ENCODE measurements at regions not wholly inside any gene's neighbourhood (a gene's known extent, or its start where the extent isn't known, plus 50 kb on each side); places are given as distances from the start of the nearest gene placed in this dataset.

GRCh38 chr2:136402281-136402680, 284.3 kb upstream of the CXCR4 start:
- intact Hi-C loops (cut with micrococcal nuclease), result no loop called here
- no peak for DNase-seq
- H3K27me3 Mint-ChIP-seq (ENCODE audit: low read depth in 2 of 2), result peaks cover 25 to 48% of the 10 kb centered on the region in 2 donors
- peaks cover under 1% of the 10 kb centered on the region for H3K4me1 ChIP-seq (ENCODE audit: control insufficient read depth, insufficient read depth, low read length)
- no peaks in the 10 kb centered on the region for H3K36me3 Mint-ChIP-seq
- H3K4me3 ChIP-seq (ENCODE audit: low read length), result no peak overlapping the region
- H3K27me3 ChIP-seq (ENCODE audit: control insufficient read depth, insufficient read depth, low read length), result no peaks in the 10 kb centered on the region
- H3K4me1 Mint-ChIP-seq, result no peaks in the 10 kb centered on the region
- no peaks in the 10 kb centered on the region for H3K9me3 ChIP-seq (ENCODE audit: control insufficient read depth, insufficient read depth, low read length)
- H3K9me3 Mint-ChIP-seq, result no peaks in the 10 kb centered on the region
- H3K27ac ChIP-seq (ENCODE audit: low read length), result no peak overlapping the region
- ATAC-seq, result no peak
- TF ChIP-seq CTCF (IDR thresholded peaks at IDR 0.05), result no peak
- WGBS (ENCODE audit: insufficient coverage), result 79% methylated on average over 6 of the region's 6 CpGs
- no peak overlapping the region for H3K4me3 Mint-ChIP-seq
- no peaks in the 10 kb centered on the region for H3K36me3 ChIP-seq (ENCODE audit: control insufficient read depth, insufficient read depth, low read length)
- H3K27ac Mint-ChIP-seq, result no peak overlapping the region

GRCh38 chr2:136399667-136400289, 281.8 kb upstream of the CXCR4 start:
- Mint-ChIP-seq H3K9me3 (no peaks in the 10 kb centered on the region), H3K4me1 (no peaks in the 10 kb centered on the region), H3K4me3 (no peak overlapping the region), H3K36me3 (no peaks in the 10 kb centered on the region), H3K27ac (no peak overlapping the region), H3K27me3 (ENCODE audit: low read depth in 2 of 2) (peaks cover 22 to 45% of the 10 kb centered on the region in 2 donors)
- no peak for ATAC-seq
- no peak for TF ChIP-seq CTCF (IDR thresholded peaks at IDR 0.05)
- Histone ChIP-seq H3K27me3 (ENCODE audit: control insufficient read depth, insufficient read depth, low read length) (no peaks in the 10 kb centered on the region), H3K4me1 (ENCODE audit: control insufficient read depth, insufficient read depth, low read length) (no peaks in the 10 kb centered on the region), H3K27ac (ENCODE audit: low read length) (no peak overlapping the region), H3K9me3 (ENCODE audit: control insufficient read depth, insufficient read depth, low read length) (no peaks in the 10 kb centered on the region), H3K36me3 (ENCODE audit: control insufficient read depth, insufficient read depth, low read length) (no peaks in the 10 kb centered on the region), H3K4me3 (ENCODE audit: low read length) (no peak overlapping the region)
- intact Hi-C loops (cut with micrococcal nuclease), result no loop called here
- 92% methylated on average over 5 of the region's 6 CpGs for WGBS (ENCODE audit: insufficient coverage)
- DNase-seq, result no peak

- no peak for TF ChIP-seq CTCF (IDR thresholded peaks at IDR 0.05)
- H3K9me3 ChIP-seq (ENCODE audit: control insufficient read depth, insufficient read depth, low read length), result no peaks in the 10 kb centered on the region
- H3K27me3 Mint-ChIP-seq (ENCODE audit: low read depth in 2 of 2), result peaks cover 8% of the 10 kb centered on the region in 2 donors
Measured at GRCh38 chr2:136395582-136395981, 277.6 kb upstream of the CXCR4 start.

More at GRCh38 chr2:136395582-136395981, 277.6 kb upstream of the CXCR4 start:
- Mint-ChIP-seq H3K4me1 (no peaks in the 10 kb centered on the region), H3K27ac (no peak overlapping the region), H3K9me3 (no peaks in the 10 kb centered on the region), H3K4me3 (no peak overlapping the region), H3K36me3 (no peaks in the 10 kb centered on the region)
- ATAC-seq (no peak), DNase-seq (no peak)
- WGBS (ENCODE audit: insufficient coverage), result 94% methylated on average over 1 of the region's 2 CpGs
- intact Hi-C loops (cut with micrococcal nuclease), result no loop called here
- Histone ChIP-seq H3K4me3 (ENCODE audit: low read length) (no peak overlapping the region), H3K4me1 (ENCODE audit: control insufficient read depth, insufficient read depth, low read length) (no peaks in the 10 kb centered on the region), H3K27ac (ENCODE audit: low read length) (no peak overlapping the region), H3K36me3 (ENCODE audit: control insufficient read depth, insufficient read depth, low read length) (no peaks in the 10 kb centered on the region), H3K27me3 (ENCODE audit: control insufficient read depth, insufficient read depth, low read length) (no peaks in the 10 kb centered on the region)
